Gastroesophageal sphincter (tissue), 3 donors: ENCODE measurements at regions not wholly inside any gene's neighbourhood (a gene's known extent, or its start where the extent isn't known, plus 50 kb on each side); places are given as distances from the start of the nearest gene placed in this dataset.

Source experiments
- EP300 ChIP-seq: sonication (generic); formaldehyde crosslinking; IDR thresholded peaks from one replicate; pipeline ENCODE4 v1.6.1; 2017; ENCODE audit warnings: antibody characterized with exemption, mild to moderate bottlenecking
- POLR2A ChIP-seq, 2 donors: fragments of 450-650 bp; IDR thresholded peaks; one replicate each; pipeline ENCODE4 v1.6.1; 2017; ENCODE audit warnings: antibody characterized with exemption in 2 of 2, mild to moderate bottlenecking in 2 of 2, moderate library complexity in 1 of 2
- TF ChIP-seq, protein P1 (sequence below), 4 experiments: fragments of 200-600 bp in 2 of 4; fragments of 450-650 bp in 2 of 4; sonication (generic) in 1 of 4; IDR thresholded peaks; one replicate each; pipeline ENCODE4 v1.5.1; 2017 to 2019; ENCODE audit warnings: antibody characterized with exemption in 4 of 4, mild to moderate bottlenecking in 2 of 4, moderate library complexity in 2 of 4

DNA sequence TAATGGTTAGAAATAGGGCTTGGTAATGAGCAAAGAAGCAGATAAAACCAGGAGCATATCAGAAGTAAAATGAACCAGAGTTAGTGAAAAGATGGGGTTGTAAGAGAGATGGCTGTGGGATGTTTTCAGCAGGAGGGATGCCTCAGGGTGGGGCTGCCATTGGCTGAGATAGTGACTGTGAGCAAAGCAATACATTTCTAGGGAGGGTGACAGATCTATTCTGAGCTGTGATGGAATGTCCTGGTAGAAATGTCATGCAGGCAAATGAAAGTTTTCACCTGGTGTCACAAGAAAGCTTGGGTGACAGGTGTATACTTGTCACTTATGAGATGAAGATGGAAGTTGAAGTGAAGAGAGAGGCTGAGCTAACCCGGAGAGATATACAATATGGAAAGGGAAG is 435.9 kb downstream of the TNS3 start:
- TF ChIP-seq, protein P1, sequence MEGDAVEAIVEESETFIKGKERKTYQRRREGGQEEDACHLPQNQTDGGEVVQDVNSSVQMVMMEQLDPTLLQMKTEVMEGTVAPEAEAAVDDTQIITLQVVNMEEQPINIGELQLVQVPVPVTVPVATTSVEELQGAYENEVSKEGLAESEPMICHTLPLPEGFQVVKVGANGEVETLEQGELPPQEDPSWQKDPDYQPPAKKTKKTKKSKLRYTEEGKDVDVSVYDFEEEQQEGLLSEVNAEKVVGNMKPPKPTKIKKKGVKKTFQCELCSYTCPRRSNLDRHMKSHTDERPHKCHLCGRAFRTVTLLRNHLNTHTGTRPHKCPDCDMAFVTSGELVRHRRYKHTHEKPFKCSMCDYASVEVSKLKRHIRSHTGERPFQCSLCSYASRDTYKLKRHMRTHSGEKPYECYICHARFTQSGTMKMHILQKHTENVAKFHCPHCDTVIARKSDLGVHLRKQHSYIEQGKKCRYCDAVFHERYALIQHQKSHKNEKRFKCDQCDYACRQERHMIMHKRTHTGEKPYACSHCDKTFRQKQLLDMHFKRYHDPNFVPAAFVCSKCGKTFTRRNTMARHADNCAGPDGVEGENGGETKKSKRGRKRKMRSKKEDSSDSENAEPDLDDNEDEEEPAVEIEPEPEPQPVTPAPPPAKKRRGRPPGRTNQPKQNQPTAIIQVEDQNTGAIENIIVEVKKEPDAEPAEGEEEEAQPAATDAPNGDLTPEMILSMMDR (IDR thresholded peaks at IDR 0.05): no peak
- no peak for TF ChIP-seq EP300
- no peak for TF ChIP-seq POLR2A (IDR thresholded peaks at IDR 0.05)
